Embryonic facial prominence (tissue), 1 donor: ENCODE measurements at regions not wholly inside any gene's neighbourhood (a gene's known extent, or its start where the extent isn't known, plus 50 kb on each side); places are given as distances from the start of the nearest gene placed in this dataset.
"Not testable (repeated sequence)": the region's sequence is repeated elsewhere in the genome, so short reads cannot be mapped to it uniquely, and the experiment has no call there.

Experiments used
- DNase-seq: peaks from one replicate; pipeline ENCODE4 v3.0.0-alpha.2; 2016; ENCODE audit errors: extremely low spot score

DNA sequence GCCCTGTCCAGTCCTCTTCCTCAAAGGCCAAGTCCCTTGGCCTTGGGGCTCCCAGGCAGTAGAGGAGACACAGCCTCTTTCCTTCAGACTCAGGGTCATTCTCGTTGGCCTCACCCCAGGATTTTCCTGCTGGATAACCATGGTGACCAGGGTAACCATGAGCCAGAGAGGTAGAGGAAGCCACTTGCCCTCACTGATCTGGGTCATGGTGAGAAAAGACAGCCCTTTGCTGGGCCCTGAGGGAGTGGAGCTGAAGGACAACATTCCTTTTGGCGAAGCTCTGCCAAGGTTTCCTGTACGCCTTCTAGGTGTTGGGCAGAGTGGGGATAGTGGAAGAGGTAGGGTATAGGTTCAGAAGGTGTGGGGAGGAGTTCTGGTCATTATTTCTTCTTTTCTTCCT, 53.1 kb upstream of the WNT4 start:
- DNase-seq: no peak

DNA sequence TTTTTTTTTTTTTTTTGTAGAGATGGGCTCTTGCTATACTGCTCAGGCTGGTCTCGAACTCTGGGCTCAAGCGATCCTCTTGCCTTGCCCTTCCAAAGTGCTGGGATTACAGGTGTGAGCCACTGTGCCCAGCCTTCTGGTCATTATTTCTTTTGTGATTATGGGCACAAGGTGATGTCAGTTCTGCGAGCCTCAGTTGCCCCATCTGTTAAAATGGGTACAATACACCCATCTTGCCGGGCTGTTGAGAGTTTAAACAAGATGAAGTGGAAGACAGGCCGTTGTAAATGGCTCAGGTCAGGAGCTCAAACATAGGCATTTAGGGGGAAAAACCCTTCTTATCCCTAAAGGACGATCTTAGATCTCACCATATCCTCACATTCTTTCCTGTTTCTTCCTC, 53.7 kb upstream of the WNT4 start:
- no peak for DNase-seq

- DNase-seq: no peak
Observed at GRCh38 chr1:22197644-22198043, 54.7 kb upstream of the WNT4 start.

DNA sequence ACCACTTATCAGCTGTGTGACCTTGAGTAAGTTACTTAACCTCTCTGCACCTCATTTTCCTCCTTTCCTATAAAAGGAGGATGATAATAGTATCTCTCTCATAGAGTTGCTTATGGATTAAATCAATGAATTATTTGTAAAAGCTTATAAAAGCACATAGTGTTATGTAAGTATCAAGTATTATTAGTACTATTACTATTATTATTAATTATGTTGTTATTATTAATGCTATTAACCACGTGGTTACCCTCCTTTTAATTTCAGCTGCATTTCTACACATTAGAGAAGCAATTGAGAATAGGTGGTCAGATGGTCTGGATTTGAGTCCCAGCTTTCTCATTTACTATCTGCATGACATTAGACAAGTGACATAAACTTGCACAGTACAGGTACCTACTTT, 58.1 kb upstream of the WNT4 start:
- no peak for DNase-seq

DNA sequence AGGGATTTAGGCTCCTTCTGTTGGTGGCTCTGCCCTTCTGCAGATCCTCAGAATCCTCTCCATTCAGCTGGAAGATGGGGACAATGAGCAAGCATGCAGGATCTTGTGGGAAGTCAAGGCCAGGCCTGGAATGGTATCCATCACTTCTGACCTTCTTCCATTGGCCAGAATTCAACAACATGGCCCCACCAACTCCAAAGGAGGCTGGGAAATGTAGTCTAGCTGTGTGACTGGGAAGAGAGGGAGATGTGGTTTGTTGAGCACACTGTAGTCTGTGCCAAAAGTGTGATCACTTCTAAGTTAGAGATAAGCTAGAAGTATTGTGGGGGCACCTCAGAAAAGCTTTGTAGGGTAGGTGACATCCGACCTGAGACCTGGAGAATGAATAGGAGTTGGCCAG, 60.4 kb upstream of the WNT4 start:
- no peak for DNase-seq

GRCh38 chr1:22204057-22204840, 61.4 kb upstream of the WNT4 start:
- DNase-seq: no peak

- no peak for DNase-seq
Observed at GRCh38 chr1:22204989-22205913, 62.4 kb upstream of the WNT4 start.

GRCh38 chr1:22206551-22207125, 63.7 kb upstream of the WNT4 start:
- no peak for DNase-seq

- peak; percentile 34 for DNase-seq
Observed at GRCh38 chr1:22207511-22208267, 64.8 kb upstream of the WNT4 start.

GRCh38 chr1:22208268-22208972, 65.5 kb upstream of the WNT4 start:
- no peak for DNase-seq

DNA sequence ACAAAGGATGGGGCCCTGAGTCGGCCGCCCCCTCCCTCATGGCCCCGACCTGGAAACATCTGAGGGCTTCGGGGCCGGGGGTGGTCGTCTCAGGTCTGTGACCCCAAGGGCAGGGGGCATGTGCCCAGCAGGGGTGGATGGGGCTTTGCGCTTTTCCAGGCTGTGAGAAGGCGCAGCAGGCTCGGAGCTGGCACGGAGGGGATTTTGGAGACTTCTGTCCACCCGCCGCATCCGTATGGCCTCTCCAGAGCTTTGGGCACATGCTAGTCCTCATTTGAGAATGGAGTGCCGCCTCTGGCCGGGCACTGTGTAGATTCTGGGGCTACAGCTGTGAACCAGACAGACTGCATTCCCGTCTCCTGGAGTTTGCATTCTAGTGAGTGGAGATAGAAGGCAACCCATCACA, 66.1 kb upstream of the WNT4 start:
- no peak for DNase-seq

DNA sequence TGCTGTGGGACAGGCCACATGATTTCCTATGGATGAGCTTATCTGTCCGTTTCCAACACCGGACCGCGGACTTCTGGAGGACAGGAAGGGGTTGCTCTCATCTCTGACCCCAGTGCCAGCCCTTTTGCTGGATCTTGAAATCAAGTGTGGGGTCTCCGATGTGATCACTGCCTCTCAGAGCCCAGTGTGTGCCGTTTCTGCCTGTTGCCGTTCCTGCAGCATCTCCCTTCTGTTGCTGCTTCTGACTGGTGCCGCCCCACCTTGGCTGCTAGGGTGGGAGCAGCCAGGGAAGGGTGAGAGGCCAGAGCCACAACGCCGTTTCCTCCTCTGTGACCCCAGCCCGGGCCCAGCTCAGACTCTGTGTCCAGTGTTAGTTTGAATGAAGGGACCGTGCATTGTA, 67.3 kb upstream of the WNT4 start:
- no peak for DNase-seq

DNA sequence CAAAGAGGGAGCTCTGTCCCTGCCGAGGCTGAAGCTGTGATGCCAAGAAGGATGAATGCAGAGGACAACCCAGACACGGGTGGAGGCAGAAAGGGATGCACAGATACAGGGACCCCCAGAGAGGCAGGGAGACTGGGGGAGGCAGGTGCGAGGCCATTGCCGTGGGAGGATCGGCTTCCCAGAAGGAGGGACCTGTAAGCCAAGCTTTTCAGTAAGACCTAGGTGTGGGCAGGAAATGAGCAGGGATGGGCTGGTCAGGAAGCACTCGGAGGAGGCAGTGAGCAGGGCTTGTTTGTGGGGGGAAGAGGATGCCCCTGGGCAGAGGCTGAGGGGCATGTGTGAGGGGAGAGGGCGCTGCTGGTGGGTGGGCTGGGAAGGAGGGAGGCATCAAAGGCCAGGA, 67.7 kb upstream of the WNT4 start:
- DNase-seq: no peak

DNA sequence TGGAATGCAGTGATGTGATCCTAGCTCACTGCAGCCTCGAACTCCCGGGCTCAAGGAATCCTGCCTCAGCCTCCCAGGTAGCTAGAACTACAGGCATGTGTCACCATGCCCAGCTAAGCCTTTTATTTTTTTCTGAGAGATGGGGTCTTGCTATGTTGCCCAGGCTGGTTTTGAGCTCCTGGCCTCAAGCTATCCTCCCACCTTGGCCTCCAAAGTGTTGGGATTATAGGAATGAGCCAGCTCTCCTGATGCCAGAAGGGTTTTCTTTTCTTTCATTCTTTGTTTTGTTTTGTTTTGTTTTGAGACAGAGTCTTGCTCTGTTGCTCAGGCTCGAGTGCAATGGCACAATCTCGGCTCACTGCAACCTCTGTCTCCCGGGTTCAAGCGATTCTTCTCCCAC, 68.6 kb upstream of the WNT4 start:
- not testable (repeated sequence) for DNase-seq

- no peak for DNase-seq
Observed at GRCh38 chr1:22212400-22213233, 69.7 kb upstream of the WNT4 start.

GRCh38 chr1:22216210-22216883, 73.5 kb upstream of the WNT4 start:
- DNase-seq: no peak

DNA sequence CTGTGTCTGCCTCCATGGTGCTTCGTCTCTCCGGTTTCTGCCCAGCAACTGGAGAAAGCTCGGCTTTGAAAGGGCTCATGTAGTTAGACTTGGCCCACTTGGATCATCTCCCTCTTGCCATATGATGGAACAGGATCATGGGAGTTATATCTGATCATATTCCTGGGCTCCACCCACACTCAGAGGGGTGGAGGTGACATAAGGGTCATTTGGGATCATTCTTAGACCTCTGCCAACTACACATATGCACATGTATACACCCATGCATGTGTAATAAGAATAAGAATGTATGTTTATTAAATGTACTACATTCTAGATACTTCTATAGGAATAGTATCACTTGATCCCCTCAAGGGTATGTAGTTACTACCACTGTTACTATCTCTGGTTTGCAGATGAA, 74.1 kb upstream of the WNT4 start:
- DNase-seq: no peak

GRCh38 chr1:22217811-22218460, 75.0 kb upstream of the WNT4 start:
- no peak for DNase-seq

- no peak for DNase-seq
Observed at GRCh38 chr1:22218618-22219250, 75.8 kb upstream of the WNT4 start.
